ENCODE measurements at regions not wholly inside any gene's neighbourhood (a gene's known extent, or its start where the extent isn't known, plus 50 kb on each side); places are given as distances from the start of the nearest gene placed in this dataset.

DNA sequence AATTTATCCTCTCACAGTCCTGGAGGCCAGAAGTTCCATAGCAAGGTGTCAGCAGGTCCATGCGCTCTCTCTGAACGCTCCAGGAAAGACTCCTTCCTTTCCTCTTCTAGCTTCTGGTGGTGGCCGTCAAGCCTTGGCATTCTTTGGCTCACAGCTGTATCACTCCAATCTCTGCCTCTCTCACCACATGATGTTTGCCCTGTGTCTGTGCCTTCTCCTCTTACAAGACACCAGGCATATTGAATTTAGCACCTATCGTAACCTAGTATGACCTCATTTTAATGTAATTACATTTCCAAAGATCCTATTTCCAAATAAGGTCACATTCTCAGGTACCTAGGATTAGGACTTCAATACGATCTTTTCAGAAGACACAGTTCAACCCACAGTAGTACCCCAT, 428.5 kb downstream of the CD83 start:
- TF ChIP-seq TAF1 (IDR thresholded peaks at IDR 0.05; ENCODE audit: borderline replicate concordance, insufficient read depth, low read length) (no peak), POLR2AphosphoS5 (IDR thresholded peaks at IDR 0.05; ENCODE audit: low read depth, low read length) (no peak)
